ENCODE measurements at regions not wholly inside any gene's neighbourhood (a gene's known extent, or its start where the extent isn't known, plus 50 kb on each side); places are given as distances from the start of the nearest gene placed in this dataset.

DNA sequence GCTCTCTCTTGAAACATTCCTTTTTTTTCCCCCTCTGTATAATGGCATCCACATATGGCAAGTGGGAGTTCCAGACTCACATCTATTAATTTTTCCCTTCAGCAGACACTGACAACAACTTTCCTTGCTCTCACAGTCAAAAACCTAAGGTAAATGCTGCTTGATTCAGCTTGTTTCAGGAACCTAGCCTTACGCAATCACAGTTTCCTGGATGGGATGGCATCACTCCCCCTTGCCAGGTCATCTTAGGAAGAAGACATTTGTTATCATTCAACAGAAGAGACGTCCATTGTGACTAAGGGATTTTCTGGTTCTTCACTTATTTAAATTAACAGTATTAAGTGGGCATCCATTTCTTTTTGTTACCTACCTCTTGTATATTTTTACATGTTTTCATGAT lies 112.0 kb upstream of the PDGFD start:
- TF ChIP-seq, protein P1, sequence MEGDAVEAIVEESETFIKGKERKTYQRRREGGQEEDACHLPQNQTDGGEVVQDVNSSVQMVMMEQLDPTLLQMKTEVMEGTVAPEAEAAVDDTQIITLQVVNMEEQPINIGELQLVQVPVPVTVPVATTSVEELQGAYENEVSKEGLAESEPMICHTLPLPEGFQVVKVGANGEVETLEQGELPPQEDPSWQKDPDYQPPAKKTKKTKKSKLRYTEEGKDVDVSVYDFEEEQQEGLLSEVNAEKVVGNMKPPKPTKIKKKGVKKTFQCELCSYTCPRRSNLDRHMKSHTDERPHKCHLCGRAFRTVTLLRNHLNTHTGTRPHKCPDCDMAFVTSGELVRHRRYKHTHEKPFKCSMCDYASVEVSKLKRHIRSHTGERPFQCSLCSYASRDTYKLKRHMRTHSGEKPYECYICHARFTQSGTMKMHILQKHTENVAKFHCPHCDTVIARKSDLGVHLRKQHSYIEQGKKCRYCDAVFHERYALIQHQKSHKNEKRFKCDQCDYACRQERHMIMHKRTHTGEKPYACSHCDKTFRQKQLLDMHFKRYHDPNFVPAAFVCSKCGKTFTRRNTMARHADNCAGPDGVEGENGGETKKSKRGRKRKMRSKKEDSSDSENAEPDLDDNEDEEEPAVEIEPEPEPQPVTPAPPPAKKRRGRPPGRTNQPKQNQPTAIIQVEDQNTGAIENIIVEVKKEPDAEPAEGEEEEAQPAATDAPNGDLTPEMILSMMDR (IDR thresholded peaks at IDR 0.05; ENCODE audit: insufficient read depth, low read depth, low read length) = no peak
- TF ChIP-seq EZH2 (IDR thresholded peaks at IDR 0.05; ENCODE audit: insufficient read depth, low read length) = no peak
